Sigmoid colon (tissue), 6 donors: ENCODE measurements at regions not wholly inside any gene's neighbourhood (a gene's known extent, or its start where the extent isn't known, plus 50 kb on each side); places are given as distances from the start of the nearest gene placed in this dataset.

Source experiments
- DNase-seq: peaks from one replicate; pipeline ENCODE4 v3.0.0-alpha.2; 2019
- H3K27ac ChIP-seq, 4 donors: fragments of 200-600 bp; sonication (generic); one replicate each; pipeline ENCODE4 v1.5.1; 2016 to 2019; ENCODE audit warnings: mild to moderate bottlenecking in 1 of 4
- H3K27me3 ChIP-seq, 3 donors: fragments of 200-600 bp; sonication (generic); one replicate each; pipeline ENCODE4 v1.5.1; 2019; ENCODE audit warnings: mild to moderate bottlenecking in 1 of 3
- H3K36me3 ChIP-seq, 4 donors: fragments of 200-600 bp; sonication (generic); one replicate each; pipeline ENCODE4 v1.5.1; 2016 to 2019
- H3K4me1 ChIP-seq, 4 donors: fragments of 200-600 bp; sonication (generic); one replicate each; pipeline ENCODE4 v1.5.1; 2017 to 2019
- H3K4me3 ChIP-seq, 4 donors: fragments of 200-600 bp; sonication (generic); one replicate each; pipeline ENCODE4 v1.5.1; 2017 to 2019; ENCODE audit warnings: mild to moderate bottlenecking in 2 of 4, moderate library complexity in 1 of 4
- H3K9me3 ChIP-seq, 4 donors: fragments of 200-600 bp in 3 of 4; sonication (generic) in 3 of 4; one replicate each; pipeline versions ENCODE4 v1.5.1 to v1.6.1; 2013 to 2019
- CTCF ChIP-seq, 4 experiments: fragments of 450-650 bp in 3 of 4; fragments of 200-600 bp in 1 of 4; IDR thresholded peaks; one replicate each; pipeline ENCODE4 v1.5.1; 2016 to 2019; ENCODE audit warnings: antibody characterized with exemption in 4 of 4, mild to moderate bottlenecking in 3 of 4, moderate library complexity in 2 of 4
- EP300 ChIP-seq, 4 donors: sonication (generic); formaldehyde crosslinking; IDR thresholded peaks; one replicate each; pipeline ENCODE4 v1.6.1; 2017; ENCODE audit warnings: antibody characterized with exemption in 4 of 4
- POLR2A ChIP-seq, 2 donors: fragments of 450-650 bp; IDR thresholded peaks; one replicate each; pipeline ENCODE4 v1.6.1; 2016; ENCODE audit warnings: antibody characterized with exemption in 2 of 2, mild to moderate bottlenecking in 2 of 2, moderate library complexity in 2 of 2
- POLR2AphosphoS5 ChIP-seq, 4 donors: sonication (generic); formaldehyde crosslinking; IDR thresholded peaks; one replicate each; pipeline ENCODE4 v1.6.1; 2017; ENCODE audit warnings: antibody characterized with exemption in 4 of 4
- WGBS, 2 donors: extraction: QIAGEN DNeasy Blood & Tissue Kit; methylation state at CpG; one replicate each; pipeline ENCODE4 v1.1.7; 2013; 5-methylcytosine and 5-hydroxymethylcytosine counted together
- intact Hi-C: fragments of 100-400 bp; cut with DNase I; formaldehyde crosslinking; loops from one replicate; pipeline ENCODE4 v1.15.1; 2023
- donor health status: healthy with polysubstance abuse.
- donor health status: healthy.

DNA sequence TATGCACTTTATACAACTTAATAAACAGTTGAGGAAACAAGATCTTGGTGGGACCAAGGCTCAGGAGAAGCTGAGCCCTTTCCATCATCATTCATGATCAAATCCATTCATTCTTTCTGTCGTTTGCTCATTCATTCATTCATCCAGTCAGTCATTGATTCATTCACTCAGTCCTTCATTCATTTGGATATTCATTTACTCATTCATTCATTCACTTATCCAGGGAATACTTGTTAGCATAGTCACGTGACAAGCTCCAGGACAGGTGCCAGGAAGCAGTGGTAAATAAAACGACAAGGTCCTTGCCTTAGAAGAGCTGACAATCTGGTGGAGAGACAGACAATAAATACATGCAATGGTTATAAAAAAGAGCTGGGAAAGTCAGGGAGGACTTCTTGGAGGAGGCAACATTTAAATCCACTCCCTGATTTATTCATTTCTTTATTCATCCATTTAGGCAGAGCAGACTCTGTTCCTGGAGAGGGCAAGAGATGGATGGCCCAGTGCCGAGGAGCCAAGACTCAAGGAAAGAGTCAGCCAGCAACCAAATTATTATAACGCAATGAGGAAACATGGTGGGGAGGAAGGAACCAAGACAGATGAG lies 74.1 kb upstream of the CASZ1 start:
- TF ChIP-seq CTCF (IDR thresholded peaks at IDR 0.05) (no peak), POLR2AphosphoS5 (IDR thresholded peaks at IDR 0.05) (no peak), POLR2A (IDR thresholded peaks at IDR 0.05) (no peak), EP300 (IDR thresholded peaks at IDR 0.05) (no peak)
- WGBS, 2 donors = 39 to 69% methylated on average over 5 of the region's 5 CpGs
- H3K9me3 ChIP-seq = no peaks in the 10 kb centered on the region
- no peak overlapping the region for H3K4me3 ChIP-seq
- no peak overlapping the region for H3K27ac ChIP-seq
- DNase-seq = no peak
- no peaks in the 10 kb centered on the region for H3K36me3 ChIP-seq
- H3K4me1 ChIP-seq = peaks cover 0 to 17% (median 13%) of the 10 kb centered on the region in 4 donors
- intact Hi-C loops = no loop called here
- H3K27me3 ChIP-seq = peaks cover 0 to 17% (median 5%) of the 10 kb centered on the region in 3 donors

- intact Hi-C loops = no loop called here
- DNase-seq = no peak
- H3K9me3 ChIP-seq = no peaks in the 10 kb centered on the region
- H3K4me1 ChIP-seq = no peaks in the 10 kb centered on the region
- no peak overlapping the region for H3K27ac ChIP-seq
- no peak overlapping the region for H3K4me3 ChIP-seq
- TF ChIP-seq POLR2AphosphoS5 (IDR thresholded peaks at IDR 0.05) = no peak
- TF ChIP-seq CTCF (IDR thresholded peaks at IDR 0.05) = no peak
- 80 to 84% methylated on average over 6 of the region's 6 CpGs for WGBS, 2 donors
- no peaks in the 10 kb centered on the region for H3K36me3 ChIP-seq
- peaks cover 0 to 7% (median 0%) of the 10 kb centered on the region in 3 donors for H3K27me3 ChIP-seq
Measured at GRCh38 chr1:10873189-10873588, 76.7 kb upstream of the CASZ1 start.

DNA sequence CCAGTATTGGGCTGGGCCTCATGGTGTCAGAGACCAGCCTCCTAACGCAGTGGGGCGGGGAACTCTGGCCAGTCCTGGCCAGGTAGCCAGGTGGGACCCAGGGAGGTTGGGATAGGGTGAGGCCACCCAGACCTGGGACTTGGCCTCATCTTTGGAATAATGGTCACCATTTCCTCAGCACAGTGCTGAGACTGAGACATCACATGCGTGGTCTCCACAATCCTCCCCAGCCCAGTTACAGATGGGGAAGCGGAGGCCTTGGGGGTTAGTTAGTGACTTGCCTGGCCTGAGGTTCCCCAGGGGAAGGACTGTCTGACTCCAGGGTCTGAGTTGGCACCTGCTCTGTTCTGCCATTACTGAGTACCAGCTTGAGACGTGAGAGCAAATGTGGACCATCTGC lies 77.9 kb upstream of the CASZ1 start:
- WGBS, 2 donors = 92 to 93% methylated on average over 5 of the region's 5 CpGs
- TF ChIP-seq CTCF (IDR thresholded peaks at IDR 0.05) = no peak
- no peak for TF ChIP-seq EP300 (IDR thresholded peaks at IDR 0.05)
- no peak for TF ChIP-seq POLR2AphosphoS5 (IDR thresholded peaks at IDR 0.05)
- TF ChIP-seq POLR2A (IDR thresholded peaks at IDR 0.05) = no peak
- DNase-seq = no peak
- H3K4me3 ChIP-seq = no peak overlapping the region
- intact Hi-C loops = no loop called here
- peaks cover 0 to 7% (median 0%) of the 10 kb centered on the region in 3 donors for H3K27me3 ChIP-seq
- H3K9me3 ChIP-seq = no peaks in the 10 kb centered on the region
- H3K4me1 ChIP-seq = no peaks in the 10 kb centered on the region
- H3K36me3 ChIP-seq = no peaks in the 10 kb centered on the region
- no peak overlapping the region for H3K27ac ChIP-seq

DNA sequence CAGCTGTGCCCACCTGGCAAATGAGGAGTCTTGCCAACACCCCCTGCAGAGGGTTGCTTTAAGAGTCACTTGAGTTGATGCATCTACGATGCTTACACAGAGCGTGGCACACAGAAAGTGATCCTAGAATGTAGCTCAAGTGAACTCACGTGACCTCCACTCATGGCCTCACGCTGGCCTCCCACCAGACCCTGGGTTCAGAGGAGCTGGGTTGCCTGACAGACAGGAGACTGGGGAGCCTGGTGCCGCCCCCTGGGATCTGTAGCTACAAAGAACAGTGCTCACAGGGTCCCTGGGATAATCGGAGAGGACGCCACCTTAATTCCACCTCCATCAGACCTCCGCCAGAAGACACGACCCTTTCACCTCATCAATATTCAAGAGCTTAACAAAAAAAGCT lies 81.4 kb upstream of the CASZ1 start:
- no peak for DNase-seq
- peaks cover 0 to 7% (median 0%) of the 10 kb centered on the region in 3 donors for H3K27me3 ChIP-seq
- H3K4me3 ChIP-seq = no peak overlapping the region
- H3K36me3 ChIP-seq = no peaks in the 10 kb centered on the region
- no peak overlapping the region for H3K27ac ChIP-seq
- WGBS, 2 donors = 76 to 80% methylated on average over 9 of the region's 9 CpGs
- intact Hi-C loops = no loop called here
- no peaks in the 10 kb centered on the region for H3K4me1 ChIP-seq
- TF ChIP-seq EP300 (IDR thresholded peaks at IDR 0.05) (no peak), POLR2AphosphoS5 (IDR thresholded peaks at IDR 0.05) (no peak), CTCF (IDR thresholded peaks at IDR 0.05) (no peak), POLR2A (IDR thresholded peaks at IDR 0.05) (no peak)
- no peaks in the 10 kb centered on the region for H3K9me3 ChIP-seq

GRCh38 chr1:10878469-10878868 lies 82.0 kb upstream of the CASZ1 start:
- intact Hi-C loops = no loop called here
- Histone ChIP-seq H3K36me3 (no peaks in the 10 kb centered on the region), H3K9me3 (no peaks in the 10 kb centered on the region), H3K27ac (no peak overlapping the region), H3K27me3 (peaks cover 0 to 7% (median 0%) of the 10 kb centered on the region in 3 donors), H3K4me3 (no peak overlapping the region), H3K4me1 (no peaks in the 10 kb centered on the region)
- DNase-seq = no peak
- WGBS, 2 donors = 46 to 84% methylated on average over 7 of the region's 7 CpGs
- TF ChIP-seq CTCF (IDR thresholded peaks at IDR 0.05) (no peak), EP300 (IDR thresholded peaks at IDR 0.05) (no peak), POLR2AphosphoS5 (IDR thresholded peaks at IDR 0.05) (no peak), POLR2A (IDR thresholded peaks at IDR 0.05) (no peak)
